Activated T-helper 17 cell treated with anti-CD3 and anti-CD28 coated beads, Interleukin-2, amount 50 U/mL, for 72 hours (primary cell): ENCODE measurements at regions not wholly inside any gene's neighbourhood (a gene's known extent, or its start where the extent isn't known, plus 50 kb on each side); places are given as distances from the start of the nearest gene placed in this dataset.
"Not testable (repeated sequence)": the region's sequence is repeated elsewhere in the genome, so short reads cannot be mapped to it uniquely, and the experiment has no call there.

Experiments
- ATAC-seq: fragments of 150-1000 bp; cut with Tn5 transposase; replicated peaks from 2 replicates; pipeline ENCODE4 v1.10.0; 2021; ENCODE audit warnings: mild to moderate bottlenecking, moderate library complexity
- H3K27ac Mint-ChIP-seq: one replicate; pipeline ENCODE4 v1.8.0; 2022; ENCODE audit warnings: mixed read lengths
- H3K27me3 Mint-ChIP-seq: one replicate; pipeline ENCODE4 v1.8.0; 2022; ENCODE audit warnings: mixed read lengths
- H3K36me3 Mint-ChIP-seq: one replicate; pipeline ENCODE4 v1.8.0; 2022; ENCODE audit warnings: low read depth, mild to moderate bottlenecking, mixed read lengths
- H3K4me1 Mint-ChIP-seq: one replicate; pipeline ENCODE4 v1.8.0; 2022; ENCODE audit warnings: mixed read lengths
- H3K4me3 Mint-ChIP-seq: one replicate; pipeline ENCODE4 v1.8.0; 2022; ENCODE audit warnings: mild to moderate bottlenecking, mixed read lengths
- H3K9me3 Mint-ChIP-seq: one replicate; pipeline ENCODE4 v1.8.0; 2022; ENCODE audit warnings: mixed read lengths

DNA sequence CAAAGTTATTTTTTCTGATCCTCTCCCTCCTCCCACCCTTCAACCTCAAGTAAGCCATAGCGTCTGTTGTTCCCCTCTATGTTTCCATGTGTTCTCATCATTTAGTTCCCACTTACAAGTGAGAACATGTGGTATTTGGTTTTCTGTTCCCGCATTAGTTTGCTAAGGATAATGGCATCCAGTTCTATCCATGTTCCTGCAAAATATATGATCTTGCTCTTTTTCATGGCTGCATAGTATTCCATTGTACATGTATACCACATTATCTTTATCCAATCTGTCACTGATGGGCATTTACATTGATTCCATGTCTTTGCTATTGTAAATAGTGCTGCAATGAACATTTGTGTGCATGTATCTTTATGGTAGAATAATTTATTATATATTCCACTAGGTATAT is 252.0 kb upstream of the ACVR2A start:
- H3K27me3 Mint-ChIP-seq, H3K36me3 Mint-ChIP-seq, H3K27ac Mint-ChIP-seq, H3K4me3 Mint-ChIP-seq, H3K4me1 Mint-ChIP-seq, ATAC-seq: not testable (repeated sequence)
- H3K9me3 Mint-ChIP-seq: peaks cover 12% of the 10 kb centered on the region

- Mint-ChIP-seq H3K36me3 (no peaks in the 10 kb centered on the region), H3K4me1 (no peaks in the 10 kb centered on the region), H3K9me3 (peaks cover 17% of the 10 kb centered on the region), H3K27ac (no peak overlapping the region), H3K27me3 (no peaks in the 10 kb centered on the region), H3K4me3 (no peak overlapping the region)
- ATAC-seq: no peak
Observed at GRCh38 chr2:147589127-147589526, 255.7 kb upstream of the ACVR2A start.

GRCh38 chr2:147588191-147588590 is 256.6 kb upstream of the ACVR2A start:
- no peak overlapping the region for H3K27ac Mint-ChIP-seq
- no peaks in the 10 kb centered on the region for H3K27me3 Mint-ChIP-seq
- no peaks in the 10 kb centered on the region for H3K36me3 Mint-ChIP-seq
- H3K4me1 Mint-ChIP-seq: no peaks in the 10 kb centered on the region
- no peak overlapping the region for H3K4me3 Mint-ChIP-seq
- peaks cover 17% of the 10 kb centered on the region for H3K9me3 Mint-ChIP-seq
- ATAC-seq: no peak

GRCh38 chr2:147578529-147578928 is 266.3 kb upstream of the ACVR2A start:
- Mint-ChIP-seq H3K4me1 (no peaks in the 10 kb centered on the region), H3K27me3 (no peaks in the 10 kb centered on the region), H3K9me3 (no peaks in the 10 kb centered on the region), H3K4me3 (no peak overlapping the region), H3K36me3 (no peaks in the 10 kb centered on the region), H3K27ac (no peak overlapping the region)
- no peak for ATAC-seq

DNA sequence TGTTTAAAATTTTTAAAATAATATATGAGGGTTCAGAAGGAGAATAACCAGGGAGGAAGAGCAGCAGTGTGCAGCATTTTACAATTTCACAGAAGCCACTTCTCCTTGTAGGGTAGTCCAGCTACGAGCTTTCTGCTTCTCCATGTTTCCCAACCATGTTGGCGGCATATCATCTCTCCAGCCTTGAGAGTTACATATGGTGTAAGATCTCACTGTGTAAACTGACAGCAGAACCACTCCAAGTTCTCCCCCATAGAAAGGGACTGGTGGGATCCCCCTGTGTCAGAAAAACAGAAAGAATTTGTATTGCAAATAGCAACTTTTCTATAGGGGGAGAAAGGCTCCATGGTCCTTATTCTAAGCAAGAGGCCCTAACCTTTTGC is 266.8 kb upstream of the ACVR2A start:
- no peaks in the 10 kb centered on the region for H3K4me1 Mint-ChIP-seq
- no peaks in the 10 kb centered on the region for H3K36me3 Mint-ChIP-seq
- no peaks in the 10 kb centered on the region for H3K9me3 Mint-ChIP-seq
- H3K27ac Mint-ChIP-seq: no peak overlapping the region
- H3K27me3 Mint-ChIP-seq: no peaks in the 10 kb centered on the region
- no peak for ATAC-seq
- no peak overlapping the region for H3K4me3 Mint-ChIP-seq

DNA sequence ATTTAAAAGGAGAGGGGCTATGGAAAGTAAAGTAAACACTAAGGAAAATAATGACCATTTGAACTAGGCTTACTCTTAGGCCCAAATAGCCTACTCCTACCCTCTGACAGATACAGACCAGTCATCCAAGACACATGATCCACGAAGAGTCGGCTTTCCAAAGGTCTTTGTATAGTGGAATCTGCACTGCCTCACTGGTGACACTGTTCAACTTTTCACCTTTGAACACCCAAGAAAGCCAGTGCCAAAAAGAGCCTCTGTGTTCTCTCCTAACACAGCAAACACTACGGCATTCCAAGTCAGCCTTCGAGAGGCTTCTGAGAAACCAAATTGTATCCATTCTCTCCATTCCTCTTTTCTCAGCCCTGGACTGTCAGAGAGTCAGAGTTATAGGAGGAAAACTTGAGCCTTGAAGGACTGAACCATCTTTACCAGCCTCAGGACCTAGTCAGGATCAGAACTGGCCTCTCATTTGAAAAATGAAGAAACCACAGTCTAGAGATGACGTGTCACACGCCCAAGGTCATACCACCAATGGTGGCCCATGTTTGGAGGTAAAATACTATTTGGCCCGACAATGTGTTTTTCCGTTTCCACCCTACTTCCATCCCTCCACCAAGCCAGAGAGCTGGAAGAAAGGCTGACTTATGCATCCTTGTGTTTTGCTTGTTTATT is 267.4 kb upstream of the ACVR2A start:
- H3K27me3 Mint-ChIP-seq: no peaks in the 10 kb centered on the region
- H3K4me1 Mint-ChIP-seq: no peaks in the 10 kb centered on the region
- no peaks in the 10 kb centered on the region for H3K36me3 Mint-ChIP-seq
- H3K9me3 Mint-ChIP-seq: no peaks in the 10 kb centered on the region
- no peak for ATAC-seq
- no peak overlapping the region for H3K4me3 Mint-ChIP-seq
- H3K27ac Mint-ChIP-seq: no peak overlapping the region

- H3K27ac Mint-ChIP-seq: no peak overlapping the region
- H3K9me3 Mint-ChIP-seq: peaks cover 6% of the 10 kb centered on the region
- no peak overlapping the region for H3K4me3 Mint-ChIP-seq
- ATAC-seq: no peak
- no peaks in the 10 kb centered on the region for H3K36me3 Mint-ChIP-seq
- H3K4me1 Mint-ChIP-seq: no peaks in the 10 kb centered on the region
- no peaks in the 10 kb centered on the region for H3K27me3 Mint-ChIP-seq
Observed at GRCh38 chr2:147575106-147575505, 269.7 kb upstream of the ACVR2A start.

DNA sequence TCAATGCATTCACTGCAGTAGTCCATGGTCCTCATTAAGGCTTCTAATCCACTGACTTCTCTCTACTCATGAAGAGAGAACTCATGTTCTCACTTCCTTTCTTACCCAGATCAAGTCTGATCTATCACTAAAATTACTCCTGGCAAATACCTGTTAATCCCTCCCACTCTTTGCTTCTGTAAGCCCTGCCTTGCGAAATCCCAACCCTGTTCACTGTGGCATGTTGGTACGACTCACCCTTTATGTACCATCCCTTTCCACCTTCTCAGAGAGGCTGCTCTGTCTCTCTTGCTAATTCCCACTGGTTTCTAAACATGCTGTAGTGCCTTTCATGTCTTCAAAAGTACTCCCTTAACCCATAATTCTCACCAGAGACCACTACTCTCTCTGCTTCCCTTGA is 272.2 kb upstream of the ACVR2A start:
- Mint-ChIP-seq H3K4me3 (no peak overlapping the region), H3K36me3 (no peaks in the 10 kb centered on the region), H3K4me1 (no peaks in the 10 kb centered on the region), H3K27ac (no peak overlapping the region), H3K27me3 (no peaks in the 10 kb centered on the region), H3K9me3 (peaks cover 6% of the 10 kb centered on the region)
- ATAC-seq: no peak

DNA sequence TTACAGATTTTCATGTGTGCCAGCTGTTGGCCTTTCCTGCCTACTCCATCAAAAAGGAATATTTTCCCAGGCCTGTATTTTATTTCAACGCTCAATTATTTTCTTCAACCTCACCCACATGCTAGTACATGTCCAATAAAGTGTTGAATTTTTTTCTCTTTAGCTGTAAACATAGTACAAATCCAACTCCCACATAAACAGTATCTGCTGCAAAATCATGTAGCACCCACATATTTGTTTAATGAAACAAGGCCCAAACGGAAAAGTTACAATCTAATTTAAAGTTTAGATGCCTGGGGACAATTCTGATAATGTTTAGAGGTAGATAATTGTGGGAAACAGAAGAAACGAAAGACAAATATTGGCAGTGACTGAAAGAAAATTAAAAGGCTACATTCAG is 275.4 kb upstream of the ACVR2A start:
- Mint-ChIP-seq H3K27me3 (no peaks in the 10 kb centered on the region), H3K4me3 (no peak overlapping the region), H3K36me3 (no peaks in the 10 kb centered on the region), H3K9me3 (peaks cover 6% of the 10 kb centered on the region), H3K4me1 (no peaks in the 10 kb centered on the region), H3K27ac (no peak overlapping the region)
- no peak for ATAC-seq

- H3K36me3 Mint-ChIP-seq: no peaks in the 10 kb centered on the region
Observed at GRCh38 chr2:147568109-147568508, 276.7 kb upstream of the ACVR2A start.

GRCh38 chr2:147567136-147567535 is 277.7 kb upstream of the ACVR2A start:
- no peak for ATAC-seq
- no peaks in the 10 kb centered on the region for H3K27me3 Mint-ChIP-seq
- H3K36me3 Mint-ChIP-seq: no peaks in the 10 kb centered on the region
- no peak overlapping the region for H3K27ac Mint-ChIP-seq
- H3K9me3 Mint-ChIP-seq: peaks cover 6% of the 10 kb centered on the region
- H3K4me1 Mint-ChIP-seq: no peaks in the 10 kb centered on the region
- H3K4me3 Mint-ChIP-seq: no peak overlapping the region

More at GRCh38 chr2:147568109-147568508, 276.7 kb upstream of the ACVR2A start:
- peaks cover 6% of the 10 kb centered on the region for H3K9me3 Mint-ChIP-seq
- H3K27ac Mint-ChIP-seq: no peak overlapping the region
- no peaks in the 10 kb centered on the region for H3K27me3 Mint-ChIP-seq
- no peak for ATAC-seq
- no peaks in the 10 kb centered on the region for H3K4me1 Mint-ChIP-seq
- H3K4me3 Mint-ChIP-seq: no peak overlapping the region

DNA sequence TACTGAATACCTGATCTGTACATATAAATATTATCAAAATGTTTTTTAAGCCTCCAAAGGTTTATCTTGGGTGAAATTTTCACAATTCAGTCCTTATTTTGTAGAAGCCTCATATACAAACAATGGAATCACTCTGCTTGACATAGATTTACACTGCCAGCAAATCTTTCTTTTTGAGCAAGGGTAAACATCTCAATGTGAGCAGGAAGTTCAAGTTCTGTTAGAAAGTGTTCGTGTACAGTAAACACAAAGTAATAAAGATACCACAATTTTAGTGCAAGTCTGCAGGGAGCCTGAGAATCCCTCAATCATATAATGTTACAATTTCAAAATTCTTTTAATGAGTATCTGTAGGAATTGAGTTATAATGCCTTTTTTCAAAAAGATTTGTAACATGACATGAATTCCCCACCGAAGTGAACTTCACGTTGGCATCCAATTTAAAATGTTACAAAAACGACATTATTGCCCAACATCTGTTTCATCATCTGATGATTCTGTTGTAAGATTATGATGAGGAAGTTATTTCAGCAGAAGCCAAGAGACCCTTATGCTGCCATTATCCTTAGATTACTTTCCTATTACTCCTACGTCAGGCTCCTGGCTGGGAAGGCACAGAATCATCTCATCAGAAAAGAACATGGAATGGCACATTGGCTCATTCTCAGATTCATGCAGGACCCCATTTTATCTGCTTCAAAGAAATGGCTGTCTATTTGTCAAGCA is 283.9 kb upstream of the ACVR2A start:
- Mint-ChIP-seq H3K27me3 (no peaks in the 10 kb centered on the region), H3K4me3 (no peak overlapping the region), H3K9me3 (no peaks in the 10 kb centered on the region), H3K36me3 (no peaks in the 10 kb centered on the region), H3K27ac (no peak overlapping the region), H3K4me1 (peaks cover 5% of the 10 kb centered on the region)
- ATAC-seq: no peak

GRCh38 chr2:147559070-147559725 is 285.6 kb upstream of the ACVR2A start:
- Mint-ChIP-seq H3K9me3 (no peaks in the 10 kb centered on the region), H3K27me3 (no peaks in the 10 kb centered on the region), H3K4me1 (peaks cover 5% of the 10 kb centered on the region), H3K4me3 (no peak overlapping the region), H3K36me3 (no peaks in the 10 kb centered on the region), H3K27ac (no peak overlapping the region)
- no peak for ATAC-seq

- Mint-ChIP-seq H3K9me3 (no peaks in the 10 kb centered on the region), H3K27me3 (no peaks in the 10 kb centered on the region), H3K36me3 (no peaks in the 10 kb centered on the region), H3K4me1 (peaks cover 5% of the 10 kb centered on the region), H3K27ac (no peak overlapping the region), H3K4me3 (no peak overlapping the region)
- no peak for ATAC-seq
Observed at GRCh38 chr2:147558620-147559019, 286.2 kb upstream of the ACVR2A start.

- ATAC-seq: no peak
- Mint-ChIP-seq H3K4me3 (no peak overlapping the region), H3K4me1 (peaks cover 5% of the 10 kb centered on the region)
Observed at GRCh38 chr2:147554521-147555107, 290.2 kb upstream of the ACVR2A start.

More at GRCh38 chr2:147554521-147555107, 290.2 kb upstream of the ACVR2A start:
- Mint-ChIP-seq H3K27me3 (no peaks in the 10 kb centered on the region), H3K27ac (no peak overlapping the region), H3K36me3 (no peaks in the 10 kb centered on the region), H3K9me3 (no peaks in the 10 kb centered on the region)
